NOMO-1 treated with dmso at 0.1 percent for 144 hours (cell line): ENCODE measurements at regions not wholly inside any gene's neighbourhood (a gene's known extent, or its start where the extent isn't known, plus 50 kb on each side); places are given as distances from the start of the nearest gene placed in this dataset.
"Not testable (repeated sequence)": the region's sequence is repeated elsewhere in the genome, so short reads cannot be mapped to it uniquely, and the experiment has no call there.

Experiments used
- DNase-seq: peaks from one replicate; lab custom pipeline; 2025; ENCODE audit not compliant: unreplicated experiment; lab: John Stamatoyannopoulos, UW

DNA sequence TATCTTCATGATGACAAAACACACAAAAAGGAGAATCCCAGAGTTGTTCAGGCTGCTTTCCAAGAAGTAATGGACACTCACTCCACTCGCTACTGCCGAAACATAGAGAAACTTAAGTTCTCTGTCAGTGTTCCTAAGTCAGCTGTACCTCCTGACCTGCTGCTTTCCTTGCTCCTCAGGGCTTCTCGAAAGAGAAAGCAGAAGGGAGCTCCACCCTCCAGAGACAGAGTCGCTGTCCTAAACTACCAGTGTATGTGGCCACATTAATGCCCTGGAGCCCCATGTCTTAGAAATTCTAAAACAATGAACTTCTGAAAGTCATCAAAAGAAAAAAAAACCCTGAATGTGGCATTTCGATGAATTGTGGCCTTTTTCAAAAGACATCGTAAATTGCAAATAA lies 390.8 kb upstream of the MON1B start:
- DNase-seq, result no peak

DNA sequence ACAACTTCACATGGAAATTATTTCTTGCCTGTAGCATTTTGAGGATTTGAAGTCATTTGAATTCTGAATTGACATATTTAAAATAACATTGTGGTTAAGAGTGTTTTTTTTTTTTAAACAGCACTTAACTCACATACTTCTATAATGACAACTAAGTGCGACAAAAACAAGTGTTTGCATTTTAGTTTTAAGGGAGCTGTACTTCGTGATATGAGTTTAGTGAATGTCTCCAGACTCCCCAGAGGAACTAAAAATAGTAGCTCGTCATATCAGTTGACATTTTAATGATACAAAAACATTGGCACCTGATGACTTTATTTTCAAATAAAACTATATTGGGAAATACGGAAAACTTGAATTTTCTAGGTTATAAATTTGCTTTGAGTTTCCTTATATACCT lies 389.6 kb upstream of the MON1B start:
- DNase-seq, result no peak

- no peak for DNase-seq
These were observed 374.5 kb upstream of the MON1B start for GRCh38 chr16:76816475-76816874.

- DNase-seq, result no peak
These were observed 372.3 kb upstream of the MON1B start for GRCh38 chr16:76818606-76819181.

DNA sequence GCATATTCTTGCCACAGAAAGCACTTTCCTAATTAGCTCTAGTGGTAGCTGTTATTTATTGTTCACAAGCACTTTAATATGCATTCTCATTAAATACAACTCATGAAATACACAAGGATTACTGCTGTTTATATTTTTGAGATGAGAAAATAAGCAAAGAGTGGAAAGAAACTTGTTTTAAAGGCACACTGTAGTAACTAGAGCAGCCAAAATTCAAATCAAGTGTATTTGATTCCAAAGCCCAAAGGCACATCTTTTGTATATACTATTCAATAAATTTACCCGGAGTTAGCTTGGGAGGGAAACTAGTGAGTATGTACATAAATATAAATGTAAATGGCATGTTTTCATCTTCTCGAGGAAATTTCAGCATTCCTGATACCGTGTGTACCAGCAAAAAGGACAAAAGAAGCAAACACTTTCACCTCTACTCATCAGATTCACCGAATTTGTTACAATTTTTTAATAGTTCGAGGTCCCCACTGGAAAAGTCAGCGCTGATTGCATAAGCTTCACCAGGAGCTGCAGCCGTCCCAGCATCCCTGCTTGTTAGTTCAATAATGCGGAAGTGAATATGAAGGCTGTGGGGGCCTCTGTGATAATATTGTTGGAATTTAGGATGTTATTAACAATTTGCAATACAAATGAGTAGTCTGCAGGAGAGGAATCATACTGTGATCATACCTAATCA lies 371.6 kb upstream of the MON1B start:
- no peak for DNase-seq

- DNase-seq, result no peak
These were observed 366.8 kb upstream of the MON1B start for GRCh38 chr16:76824221-76824620.

- no peak for DNase-seq
These were observed 366.2 kb upstream of the MON1B start for GRCh38 chr16:76824791-76825190.

DNA sequence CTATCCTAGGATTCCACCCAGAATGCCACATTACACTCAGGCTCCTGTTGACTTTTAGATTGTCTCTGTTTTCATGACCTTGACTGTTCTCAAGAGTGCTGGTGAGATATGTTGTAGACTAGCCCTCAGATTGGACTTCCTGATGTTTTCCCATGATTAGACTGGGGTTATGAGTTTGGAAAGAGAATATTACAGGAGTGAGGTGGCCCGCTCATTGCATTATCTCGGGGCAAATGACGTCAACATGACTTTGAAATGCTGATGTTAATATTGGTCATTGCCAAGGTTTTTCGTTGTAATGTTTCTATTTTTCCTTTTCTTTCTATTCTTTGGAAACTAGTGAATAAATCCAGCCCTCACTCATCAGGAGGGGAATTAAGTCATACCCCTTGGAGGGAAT lies 355.7 kb upstream of the MON1B start:
- DNase-seq, result no peak

DNA sequence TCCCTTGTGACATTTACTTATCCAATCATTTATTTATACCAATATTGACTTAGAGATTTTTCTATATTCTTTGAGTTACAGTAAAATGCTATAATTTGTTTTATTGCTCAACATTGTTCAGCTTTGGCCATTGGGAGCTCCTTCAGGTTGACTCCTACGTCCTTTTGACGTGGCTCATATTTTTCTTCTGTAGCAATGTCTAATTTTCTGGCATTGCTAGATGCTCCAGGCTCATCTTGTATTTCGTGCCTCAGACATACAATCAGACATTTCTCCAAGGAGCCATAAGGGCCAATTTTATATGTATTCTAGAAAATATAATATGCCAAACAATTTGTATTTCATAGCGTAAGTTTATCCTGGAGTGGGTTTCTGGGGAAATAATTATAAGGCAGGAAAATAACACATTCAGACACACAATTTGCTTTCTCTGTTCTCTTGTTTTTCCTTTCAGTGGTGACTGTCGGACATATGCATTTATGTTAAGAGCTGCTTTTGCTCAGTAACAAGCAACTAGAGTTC lies 355.1 kb upstream of the MON1B start:
- no peak for DNase-seq

DNA sequence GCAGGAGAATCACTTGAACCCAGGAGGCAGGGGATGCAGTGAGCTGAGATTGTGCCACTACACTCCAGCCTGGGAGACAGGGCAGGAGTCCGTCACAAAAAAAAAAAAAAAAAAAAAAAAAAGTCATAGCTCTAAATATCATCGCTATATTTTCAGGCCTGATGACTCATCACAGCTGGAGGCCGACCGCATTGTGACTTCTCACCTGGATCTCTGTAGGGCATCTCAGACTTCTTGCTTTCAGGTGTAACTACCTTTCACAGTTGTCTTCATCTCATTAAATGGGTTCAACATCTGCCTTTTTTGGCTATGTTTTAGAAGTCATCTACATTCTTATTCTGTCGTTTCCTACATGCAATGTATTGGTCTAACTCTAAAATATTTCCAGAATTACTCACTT lies 353.1 kb upstream of the MON1B start:
- no peak for DNase-seq

DNA sequence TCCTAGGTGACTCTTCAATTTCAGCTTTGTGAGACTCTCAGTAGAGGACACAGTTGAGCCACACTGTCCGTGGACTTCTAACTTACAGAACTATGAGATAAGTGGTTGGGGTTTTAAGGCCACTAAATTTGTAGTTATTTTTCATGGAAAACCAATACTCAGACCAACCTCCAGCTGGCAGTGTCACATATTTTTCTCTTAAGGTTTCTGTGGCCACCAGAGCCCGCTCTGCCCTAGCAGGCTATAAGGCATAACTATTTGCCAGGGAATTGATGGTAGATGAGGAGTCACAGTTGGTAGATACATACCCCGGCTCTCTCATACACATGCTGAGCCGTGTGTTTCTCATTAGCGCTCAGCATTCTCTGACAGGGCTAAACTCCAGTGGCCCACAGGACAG lies 336.8 kb upstream of the MON1B start:
- DNase-seq, result no peak

DNA sequence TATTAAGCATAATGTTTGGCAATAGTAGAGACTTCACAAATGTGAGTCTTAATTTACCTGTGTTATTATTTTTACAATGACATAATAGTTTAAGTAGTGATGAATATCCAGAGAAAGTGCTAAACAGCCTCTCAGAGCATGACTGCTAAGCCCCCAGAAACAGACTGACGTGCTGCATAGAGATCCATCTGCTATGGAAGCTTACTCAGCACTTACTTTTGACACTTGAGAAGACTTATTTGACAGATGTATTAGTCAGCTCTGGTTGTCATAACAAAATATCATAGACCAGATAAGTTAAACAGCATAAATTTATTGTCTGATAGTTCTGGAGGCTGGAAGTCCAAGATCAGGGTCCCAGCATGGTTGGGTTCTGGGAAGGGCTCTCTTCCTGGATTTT lies 334.9 kb upstream of the MON1B start:
- DNase-seq, result no peak

DNA sequence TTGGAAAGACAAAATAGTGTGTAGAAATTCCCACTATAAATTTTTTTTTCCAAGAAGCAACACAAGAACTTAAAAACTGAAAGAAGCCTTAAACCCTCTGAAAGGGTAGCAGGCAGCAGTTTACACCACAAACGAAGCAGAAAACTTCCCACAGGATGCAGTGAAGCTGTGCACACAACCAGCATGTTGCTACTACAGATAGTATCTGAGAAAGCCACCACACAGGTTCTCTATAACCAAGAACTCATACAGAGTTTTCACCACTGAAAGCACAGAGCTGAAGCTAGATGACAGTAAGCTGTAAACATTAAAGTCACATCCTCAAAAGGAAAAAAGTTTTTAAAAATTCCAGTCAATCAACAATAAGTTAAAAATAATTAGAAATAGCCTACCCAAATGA lies 333.6 kb upstream of the MON1B start:
- DNase-seq, result no peak

DNA sequence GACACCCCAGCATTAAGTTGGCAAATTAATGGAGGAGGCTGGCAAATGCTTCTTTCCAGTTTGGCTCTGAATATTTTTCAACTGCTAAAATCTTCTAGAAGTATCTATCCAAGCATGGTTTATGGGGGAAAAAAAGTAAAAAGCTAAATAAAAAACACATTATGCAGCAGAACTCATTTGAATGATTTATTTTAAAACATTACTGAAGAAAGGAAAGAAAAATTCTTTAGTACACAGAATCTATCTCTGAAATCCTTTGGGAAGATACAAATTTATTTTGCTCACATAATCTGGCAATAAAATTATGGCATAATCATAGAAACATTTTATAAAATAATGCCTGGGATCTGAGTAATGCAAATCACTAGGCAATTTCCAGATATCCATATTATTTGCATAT lies 328.1 kb upstream of the MON1B start:
- no peak for DNase-seq

DNA sequence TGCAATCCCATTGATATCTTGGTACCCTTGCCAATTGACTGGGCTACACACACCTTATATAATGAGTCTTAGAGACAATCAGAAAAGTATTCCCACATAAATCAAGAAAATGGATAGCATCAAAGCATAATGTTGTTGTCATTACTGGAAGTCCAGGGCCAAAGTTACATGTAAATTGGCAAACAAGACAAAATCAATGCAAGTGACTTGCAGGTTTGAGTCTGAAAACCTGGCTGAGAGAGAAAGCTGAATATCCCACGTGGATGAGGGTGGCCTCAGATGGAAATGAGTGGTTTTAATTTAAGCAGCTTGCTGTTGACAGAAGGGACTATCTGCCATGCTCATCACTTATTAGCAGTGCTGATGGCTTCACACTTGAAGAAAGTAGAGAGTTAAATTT lies 324.0 kb upstream of the MON1B start:
- no peak for DNase-seq

DNA sequence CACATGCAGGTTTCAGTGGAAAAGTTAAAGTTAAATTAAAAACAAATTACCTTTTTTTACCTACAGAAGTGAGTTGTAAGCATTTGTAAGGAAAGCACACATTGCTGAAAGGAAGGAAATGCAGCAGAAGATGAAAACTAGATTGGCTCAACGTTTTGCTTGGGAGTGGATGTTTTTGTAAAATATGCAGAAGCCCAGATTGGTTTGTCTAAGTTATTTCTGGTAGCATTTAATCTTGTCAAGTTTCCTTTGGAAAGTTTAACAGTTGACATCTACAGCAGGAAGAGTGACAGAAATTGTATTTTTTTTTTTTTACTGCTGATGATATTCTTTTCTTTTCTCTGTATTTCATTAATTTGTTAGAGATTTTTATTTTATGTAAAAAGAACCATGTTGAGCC lies 315.1 kb upstream of the MON1B start:
- no peak for DNase-seq

GRCh38 chr16:76879420-76879819 lies 311.6 kb upstream of the MON1B start:
- no peak for DNase-seq

DNA sequence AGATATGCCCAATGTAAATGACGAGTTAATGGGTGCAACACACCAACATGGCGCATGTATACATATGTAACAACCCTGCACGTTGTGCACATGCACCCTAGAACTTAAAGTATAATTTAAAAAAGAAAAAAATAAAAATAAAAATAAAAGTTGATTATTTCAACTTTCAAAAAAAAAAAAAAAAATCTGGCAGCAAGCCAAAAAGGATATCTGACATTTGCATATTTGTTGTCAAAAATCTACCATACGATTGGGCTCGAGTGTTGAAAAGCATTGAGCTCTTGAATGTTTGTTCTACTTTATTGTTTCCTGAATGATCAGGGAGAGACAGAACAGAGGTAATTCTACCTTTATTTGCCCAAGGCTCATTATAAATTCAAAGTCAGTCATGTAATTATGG lies 310.5 kb upstream of the MON1B start:
- DNase-seq, result not testable (repeated sequence)

DNA sequence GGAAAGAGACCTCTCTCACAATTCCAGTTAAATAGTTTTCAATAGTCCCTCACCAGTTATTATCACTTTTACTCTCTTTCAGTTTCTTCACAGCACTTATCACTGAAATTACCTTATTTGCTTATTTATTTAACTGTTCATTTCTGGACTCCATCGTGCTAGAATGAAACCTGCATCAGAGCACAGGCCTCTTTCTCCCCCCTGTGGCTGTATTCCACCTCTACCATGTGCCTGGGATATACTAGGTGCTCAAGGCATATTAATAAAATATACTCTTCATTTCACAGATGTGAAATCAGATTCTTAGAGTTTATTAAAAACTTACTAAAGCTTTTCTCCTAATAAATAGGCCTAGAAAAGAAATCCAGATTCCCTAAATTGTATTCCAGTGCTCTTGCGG lies 308.9 kb upstream of the MON1B start:
- no peak for DNase-seq

- DNase-seq, result no peak
These were observed 307.9 kb upstream of the MON1B start for GRCh38 chr16:76883076-76883475.

- no peak for DNase-seq
These were observed 305.0 kb upstream of the MON1B start for GRCh38 chr16:76885776-76886537.

DNA sequence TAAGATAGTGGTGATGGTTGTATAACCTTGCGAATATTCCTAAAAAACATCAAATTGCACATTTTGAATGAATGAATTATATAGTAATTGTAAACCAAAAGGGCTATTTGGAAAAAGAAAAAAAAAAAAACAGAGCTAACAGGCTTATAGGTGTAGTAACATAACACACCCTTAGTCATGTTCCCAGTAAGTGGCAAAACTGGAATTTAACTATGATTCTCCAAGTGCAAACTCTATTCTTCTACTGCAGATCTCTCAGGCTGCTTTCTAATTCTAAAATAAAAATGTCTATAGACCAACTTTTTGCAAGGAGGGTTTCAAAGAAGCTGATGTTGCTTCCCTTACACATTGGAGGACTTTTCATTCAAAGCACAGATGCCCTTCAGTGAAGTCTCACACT lies 293.2 kb upstream of the MON1B start:
- DNase-seq, result no peak
